ENCODE measurements at regions not wholly inside any gene's neighbourhood (a gene's known extent, or its start where the extent isn't known, plus 50 kb on each side); places are given as distances from the start of the nearest gene placed in this dataset.

DNA sequence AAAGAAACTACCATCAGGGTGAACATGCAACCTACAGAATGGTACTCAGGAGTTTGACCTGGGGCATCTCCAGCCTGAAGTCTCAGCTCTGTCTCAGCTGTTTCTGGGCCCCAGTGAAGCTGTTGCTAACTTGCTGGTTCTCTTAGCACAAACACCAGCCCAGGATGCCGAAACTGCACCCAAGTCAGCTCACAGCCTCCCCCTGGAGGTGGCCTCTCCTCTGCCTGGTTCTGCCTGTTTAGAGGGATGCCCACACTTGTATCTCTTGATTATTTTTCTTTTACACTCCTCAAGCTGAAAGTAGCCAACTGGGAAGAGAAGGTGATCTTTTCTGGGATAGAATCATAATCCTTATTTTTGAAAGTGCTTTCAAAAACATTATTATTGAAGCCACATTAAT lies 289.0 kb upstream of the RASGRP1 start:
- H3K36me3 ChIP-seq (ENCODE audit: control insufficient read depth, insufficient read depth, low read length), result no peaks in the 10 kb centered on the region
- TF ChIP-seq, protein P1, sequence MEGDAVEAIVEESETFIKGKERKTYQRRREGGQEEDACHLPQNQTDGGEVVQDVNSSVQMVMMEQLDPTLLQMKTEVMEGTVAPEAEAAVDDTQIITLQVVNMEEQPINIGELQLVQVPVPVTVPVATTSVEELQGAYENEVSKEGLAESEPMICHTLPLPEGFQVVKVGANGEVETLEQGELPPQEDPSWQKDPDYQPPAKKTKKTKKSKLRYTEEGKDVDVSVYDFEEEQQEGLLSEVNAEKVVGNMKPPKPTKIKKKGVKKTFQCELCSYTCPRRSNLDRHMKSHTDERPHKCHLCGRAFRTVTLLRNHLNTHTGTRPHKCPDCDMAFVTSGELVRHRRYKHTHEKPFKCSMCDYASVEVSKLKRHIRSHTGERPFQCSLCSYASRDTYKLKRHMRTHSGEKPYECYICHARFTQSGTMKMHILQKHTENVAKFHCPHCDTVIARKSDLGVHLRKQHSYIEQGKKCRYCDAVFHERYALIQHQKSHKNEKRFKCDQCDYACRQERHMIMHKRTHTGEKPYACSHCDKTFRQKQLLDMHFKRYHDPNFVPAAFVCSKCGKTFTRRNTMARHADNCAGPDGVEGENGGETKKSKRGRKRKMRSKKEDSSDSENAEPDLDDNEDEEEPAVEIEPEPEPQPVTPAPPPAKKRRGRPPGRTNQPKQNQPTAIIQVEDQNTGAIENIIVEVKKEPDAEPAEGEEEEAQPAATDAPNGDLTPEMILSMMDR (IDR thresholded peaks at IDR 0.05; ENCODE audit: insufficient read depth in 1 of 2, low read depth in 1 of 2, low read length in 1 of 2, severe bottlenecking in 1 of 2, unreplicated experiment in 1 of 2), result peak; percentile 43 to 66
- Mint-ChIP-seq H3K4me3 (ENCODE audit: unreplicated experiment) (no peak overlapping the region), H3K27me3 (ENCODE audit: insufficient read depth, unreplicated experiment) (no peaks in the 10 kb centered on the region), H3K27ac (ENCODE audit: unreplicated experiment) (no peak overlapping the region), H3K9me3 (ENCODE audit: unreplicated experiment) (no peaks in the 10 kb centered on the region), H3K4me1 (ENCODE audit: low read depth, unreplicated experiment) (no peaks in the 10 kb centered on the region), H3K36me3 (ENCODE audit: insufficient read depth, unreplicated experiment) (no peaks in the 10 kb centered on the region)
- ChIA-PET CTCF (interaction anchor here (0.7 to 1.4 kb wide), 4 partner anchors 20 to 300 kb away, joined by 3 to 6 read pairs (median 4); no protein-coding TSS in a partner anchor), POLR2A (no interaction called here)
- H3K9me3 ChIP-seq, result no peaks in the 10 kb centered on the region
- BruUV-seq (replicated peaks), result no TSS peak
- H3K4me1 ChIP-seq, result no peaks in the 10 kb centered on the region
- DNase-seq, result peak; percentile 51 to 65
- intact Hi-C loops (cut with micrococcal nuclease; ENCODE audit: unreplicated experiment), result loop anchor here (1.0 kb wide), 2 partner anchors 36 to 146 kb away; no protein-coding TSS in a partner anchor
- no peak overlapping the region for H3K4me3 ChIP-seq (ENCODE audit: low read depth, low read length)
- no peaks in the 10 kb centered on the region for H3K27me3 ChIP-seq (replicated peaks; ENCODE audit: control insufficient read depth, insufficient read depth, low read length)

DNA sequence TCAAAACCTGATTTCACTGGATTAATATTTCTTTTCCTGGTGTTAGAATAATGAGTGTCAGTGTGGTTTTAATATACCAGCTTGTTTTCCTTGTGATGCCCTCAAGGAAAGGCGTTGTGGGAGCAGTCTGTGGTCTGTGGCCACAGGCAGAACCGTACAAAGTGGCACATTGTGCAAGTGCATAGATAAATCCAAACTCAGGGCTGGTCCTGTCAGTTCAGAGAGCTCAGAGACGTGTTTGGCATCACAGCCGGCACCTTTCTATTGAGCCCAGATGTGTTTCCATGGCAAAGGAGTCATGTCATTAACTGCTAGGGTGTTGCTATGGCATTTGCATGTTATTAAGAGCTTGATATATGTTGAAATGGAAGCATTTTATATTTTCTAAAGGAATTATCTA lies 289.9 kb upstream of the RASGRP1 start:
- no peak overlapping the region for H3K4me3 Mint-ChIP-seq (ENCODE audit: unreplicated experiment)
- no peak overlapping the region for H3K4me3 ChIP-seq (ENCODE audit: low read depth, low read length)
- ChIA-PET POLR2A (no interaction called here), CTCF (interaction anchor here (1.4 kb wide), 1 partner anchor 299 kb away, joined by 3 read pairs; no protein-coding TSS in a partner anchor)
- TF ChIP-seq, protein P1 (IDR thresholded peaks at IDR 0.05; ENCODE audit: insufficient read depth in 1 of 2, low read depth in 1 of 2, low read length in 1 of 2, severe bottlenecking in 1 of 2, unreplicated experiment in 1 of 2), result no peak
- H3K4me1 Mint-ChIP-seq (ENCODE audit: low read depth, unreplicated experiment), result no peaks in the 10 kb centered on the region
- no peaks in the 10 kb centered on the region for H3K27me3 Mint-ChIP-seq (ENCODE audit: insufficient read depth, unreplicated experiment)
- H3K9me3 Mint-ChIP-seq (ENCODE audit: unreplicated experiment), result no peaks in the 10 kb centered on the region
- DNase-seq, result no peak
- H3K9me3 ChIP-seq, result no peaks in the 10 kb centered on the region
- H3K27me3 ChIP-seq (replicated peaks; ENCODE audit: control insufficient read depth, insufficient read depth, low read length), result no peaks in the 10 kb centered on the region
- no TSS peak for BruUV-seq (replicated peaks)
- H3K36me3 ChIP-seq (ENCODE audit: control insufficient read depth, insufficient read depth, low read length), result no peaks in the 10 kb centered on the region
- no peaks in the 10 kb centered on the region for H3K4me1 ChIP-seq
- H3K36me3 Mint-ChIP-seq (ENCODE audit: insufficient read depth, unreplicated experiment), result no peaks in the 10 kb centered on the region
- H3K27ac Mint-ChIP-seq (ENCODE audit: unreplicated experiment), result no peak overlapping the region
- intact Hi-C loops (cut with micrococcal nuclease; ENCODE audit: unreplicated experiment), result no loop called here

DNA sequence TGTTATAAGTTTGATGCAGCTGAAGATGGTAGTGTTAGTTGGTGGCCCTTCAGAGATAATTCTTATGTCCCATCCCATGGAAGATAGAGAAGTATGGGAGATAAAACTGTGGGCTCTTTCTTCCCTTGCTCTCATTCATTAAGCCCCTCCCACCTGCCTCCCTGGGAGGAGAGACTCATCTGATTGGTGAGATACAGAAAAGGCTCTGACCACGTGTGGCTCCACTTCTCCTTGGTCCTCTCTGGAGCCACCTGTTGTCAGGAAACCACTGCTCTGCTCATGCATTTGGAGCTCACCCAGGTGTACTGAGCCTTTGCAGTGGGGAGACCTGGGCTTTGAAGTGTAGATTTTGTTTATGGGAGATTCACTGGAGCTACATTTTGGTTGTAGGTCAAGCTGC lies 293.2 kb upstream of the RASGRP1 start:
- no peaks in the 10 kb centered on the region for H3K36me3 Mint-ChIP-seq (ENCODE audit: insufficient read depth, unreplicated experiment)
- Histone ChIP-seq H3K4me1 (no peaks in the 10 kb centered on the region), H3K36me3 (ENCODE audit: control insufficient read depth, insufficient read depth, low read length) (no peaks in the 10 kb centered on the region), H3K9me3 (no peaks in the 10 kb centered on the region), H3K27me3 (replicated peaks; ENCODE audit: control insufficient read depth, insufficient read depth, low read length) (no peaks in the 10 kb centered on the region), H3K4me3 (ENCODE audit: low read depth, low read length) (no peak overlapping the region)
- TF ChIP-seq, protein P1 (IDR thresholded peaks at IDR 0.05; ENCODE audit: insufficient read depth in 1 of 2, low read depth in 1 of 2, low read length in 1 of 2, severe bottlenecking in 1 of 2, unreplicated experiment in 1 of 2), result no peak
- no peaks in the 10 kb centered on the region for H3K27me3 Mint-ChIP-seq (ENCODE audit: insufficient read depth, unreplicated experiment)
- POLR2A ChIA-PET, result interaction anchor here (0.8 kb wide), 1 partner anchor 15 kb away, joined by 5 read pairs; no protein-coding TSS in a partner anchor
- no peak for DNase-seq
- BruUV-seq (replicated peaks), result no TSS peak
- no peaks in the 10 kb centered on the region for H3K4me1 Mint-ChIP-seq (ENCODE audit: low read depth, unreplicated experiment)
- H3K27ac Mint-ChIP-seq (ENCODE audit: unreplicated experiment), result no peak overlapping the region
- H3K9me3 Mint-ChIP-seq (ENCODE audit: unreplicated experiment), result no peaks in the 10 kb centered on the region
- intact Hi-C loops (cut with micrococcal nuclease; ENCODE audit: unreplicated experiment), result no loop called here
- no peak overlapping the region for H3K4me3 Mint-ChIP-seq (ENCODE audit: unreplicated experiment)
- CTCF ChIA-PET, result interaction anchor here (1.0 kb wide), 1 partner anchor 15 kb away, joined by 5 read pairs; no protein-coding TSS in a partner anchor

All from Caco-2 (cell line).